ENCODE measurements at regions not wholly inside any gene's neighbourhood (a gene's known extent, or its start where the extent isn't known, plus 50 kb on each side); places are given as distances from the start of the nearest gene placed in this dataset.

DNA sequence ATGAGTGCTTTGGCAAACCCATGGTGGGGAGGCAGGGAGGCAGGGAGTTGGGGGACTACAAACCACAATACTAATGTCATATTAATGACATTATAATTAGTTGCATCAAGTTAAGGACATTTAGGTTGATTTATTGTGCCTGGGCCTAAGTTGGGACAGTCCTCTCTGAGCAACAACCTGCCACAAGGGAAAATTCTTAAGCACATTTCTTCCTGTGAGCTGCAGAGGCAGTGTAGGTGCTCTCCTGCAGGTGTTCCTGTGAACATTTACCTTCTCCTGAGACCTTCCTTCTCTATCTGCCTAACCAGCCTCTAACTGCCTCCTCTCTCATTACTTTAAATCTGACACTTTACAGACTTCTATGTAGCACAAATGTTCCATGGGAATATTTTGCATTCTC is 1830.0 kb upstream of the AGA start:
- Histone ChIP-seq H3K4me1 (no peaks in the 10 kb centered on the region), H3K9me3 (no peaks in the 10 kb centered on the region), H3K36me3 (no peaks in the 10 kb centered on the region), H3K4me3 (no peak overlapping the region), H3K27me3 (no peaks in the 10 kb centered on the region), H3K27ac (no peak overlapping the region)
- no peak for TF ChIP-seq POLR2A (IDR thresholded peaks at IDR 0.05)
- TF ChIP-seq, protein P1, sequence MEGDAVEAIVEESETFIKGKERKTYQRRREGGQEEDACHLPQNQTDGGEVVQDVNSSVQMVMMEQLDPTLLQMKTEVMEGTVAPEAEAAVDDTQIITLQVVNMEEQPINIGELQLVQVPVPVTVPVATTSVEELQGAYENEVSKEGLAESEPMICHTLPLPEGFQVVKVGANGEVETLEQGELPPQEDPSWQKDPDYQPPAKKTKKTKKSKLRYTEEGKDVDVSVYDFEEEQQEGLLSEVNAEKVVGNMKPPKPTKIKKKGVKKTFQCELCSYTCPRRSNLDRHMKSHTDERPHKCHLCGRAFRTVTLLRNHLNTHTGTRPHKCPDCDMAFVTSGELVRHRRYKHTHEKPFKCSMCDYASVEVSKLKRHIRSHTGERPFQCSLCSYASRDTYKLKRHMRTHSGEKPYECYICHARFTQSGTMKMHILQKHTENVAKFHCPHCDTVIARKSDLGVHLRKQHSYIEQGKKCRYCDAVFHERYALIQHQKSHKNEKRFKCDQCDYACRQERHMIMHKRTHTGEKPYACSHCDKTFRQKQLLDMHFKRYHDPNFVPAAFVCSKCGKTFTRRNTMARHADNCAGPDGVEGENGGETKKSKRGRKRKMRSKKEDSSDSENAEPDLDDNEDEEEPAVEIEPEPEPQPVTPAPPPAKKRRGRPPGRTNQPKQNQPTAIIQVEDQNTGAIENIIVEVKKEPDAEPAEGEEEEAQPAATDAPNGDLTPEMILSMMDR (IDR thresholded peaks at IDR 0.05) = no peak
- TF ChIP-seq POLR2AphosphoS5 (IDR thresholded peaks at IDR 0.05) = no peak
- no peak for TF ChIP-seq EP300 (IDR thresholded peaks at IDR 0.05)
- DNase-seq (ENCODE audit: low spot score in 2 of 2) = no peak

DNA sequence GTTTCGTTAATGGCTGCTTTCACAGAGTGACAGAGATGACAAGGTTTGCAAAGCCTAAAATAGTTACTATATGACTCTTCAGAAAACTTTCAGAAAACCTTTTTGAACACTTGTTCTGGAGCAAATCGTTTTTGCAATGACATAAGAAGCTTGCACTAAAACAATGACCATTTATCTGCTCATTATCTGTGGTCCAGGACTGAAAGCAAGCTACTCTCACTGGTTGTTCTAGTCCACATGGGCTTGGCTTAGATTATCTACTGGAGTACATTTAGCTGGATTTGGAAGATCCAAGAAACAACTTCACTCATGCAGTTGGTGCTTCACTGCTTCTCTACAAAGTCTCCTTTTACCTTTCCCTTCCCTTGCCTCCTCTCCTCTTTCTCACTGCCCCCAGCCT is 1836.4 kb upstream of the AGA start:
- DNase-seq (ENCODE audit: low spot score in 2 of 2) = no peak
- TF ChIP-seq EP300 (IDR thresholded peaks at IDR 0.05) (no peak), POLR2AphosphoS5 (IDR thresholded peaks at IDR 0.05) (no peak), POLR2A (IDR thresholded peaks at IDR 0.05) (no peak)
- TF ChIP-seq, protein P1 (IDR thresholded peaks at IDR 0.05) = no peak
- Histone ChIP-seq H3K27me3 (no peaks in the 10 kb centered on the region), H3K36me3 (no peaks in the 10 kb centered on the region), H3K4me3 (no peak overlapping the region), H3K9me3 (no peaks in the 10 kb centered on the region), H3K27ac (no peak overlapping the region), H3K4me1 (no peaks in the 10 kb centered on the region)
- WGBS = 63% methylated on average over 2 of the region's 2 CpGs

DNA sequence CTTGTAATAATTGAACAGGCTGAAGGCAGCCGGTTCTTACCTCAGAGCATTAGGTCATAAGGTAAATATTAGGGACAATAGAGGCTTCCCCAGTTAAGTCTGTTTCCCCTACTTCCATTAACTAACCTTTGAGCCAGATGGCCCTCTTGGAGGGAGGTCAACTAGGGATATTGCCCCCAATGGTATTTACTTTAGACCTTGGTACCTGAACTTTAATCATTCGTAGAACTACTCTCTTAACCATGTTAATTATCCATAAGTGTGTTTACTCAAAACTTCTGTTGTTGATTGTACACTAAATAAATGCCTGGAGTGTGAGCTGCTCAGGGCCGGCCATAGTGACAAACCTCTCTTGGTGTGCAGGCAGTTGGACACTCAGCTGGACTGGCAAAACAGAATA is 1843.5 kb upstream of the AGA start:
- TF ChIP-seq POLR2A (IDR thresholded peaks at IDR 0.05) = no peak
- TF ChIP-seq, protein P1 (IDR thresholded peaks at IDR 0.05) = no peak
- no peak for TF ChIP-seq POLR2AphosphoS5 (IDR thresholded peaks at IDR 0.05)
- TF ChIP-seq EP300 (IDR thresholded peaks at IDR 0.05) = no peak
- 83% methylated on average over 3 of the region's 3 CpGs for WGBS

DNA sequence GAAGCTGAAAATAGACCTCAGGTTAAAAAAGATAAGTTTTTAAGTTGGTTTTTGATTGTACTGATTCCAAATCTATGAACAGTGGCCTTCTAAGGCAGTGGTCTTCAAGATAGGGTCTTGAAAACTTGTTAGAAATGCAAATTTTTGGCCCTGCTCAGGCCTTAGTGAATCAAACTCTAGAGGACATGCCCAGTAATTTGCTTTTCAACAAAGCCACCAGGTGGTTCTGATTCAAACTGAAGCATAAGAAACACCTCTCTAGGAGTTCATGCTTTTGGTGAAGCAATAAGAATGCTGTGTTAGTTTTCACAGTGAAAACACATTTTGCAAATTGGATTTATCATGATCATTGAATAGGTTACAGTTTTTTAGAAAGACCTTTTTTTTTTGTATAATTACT is 1849.4 kb upstream of the AGA start:
- H3K36me3 ChIP-seq = no peaks in the 10 kb centered on the region
- H3K9me3 ChIP-seq = peaks cover 7% of the 10 kb centered on the region
- H3K4me1 ChIP-seq = no peaks in the 10 kb centered on the region
- no peaks in the 10 kb centered on the region for H3K27me3 ChIP-seq
- H3K27ac ChIP-seq = no peak overlapping the region
- DNase-seq (ENCODE audit: low spot score in 2 of 2) = no peak
- no peak overlapping the region for H3K4me3 ChIP-seq
- TF ChIP-seq POLR2AphosphoS5 (IDR thresholded peaks at IDR 0.05) = no peak
- TF ChIP-seq, protein P1 (IDR thresholded peaks at IDR 0.05) = no peak

More for the DNA sequence above, 1843.5 kb upstream of the AGA start:
- Histone ChIP-seq H3K4me3 (no peak overlapping the region), H3K36me3 (no peaks in the 10 kb centered on the region), H3K27ac (no peak overlapping the region), H3K4me1 (no peaks in the 10 kb centered on the region), H3K9me3 (no peaks in the 10 kb centered on the region), H3K27me3 (no peaks in the 10 kb centered on the region)
- DNase-seq (ENCODE audit: low spot score in 2 of 2) = no peak

DNA sequence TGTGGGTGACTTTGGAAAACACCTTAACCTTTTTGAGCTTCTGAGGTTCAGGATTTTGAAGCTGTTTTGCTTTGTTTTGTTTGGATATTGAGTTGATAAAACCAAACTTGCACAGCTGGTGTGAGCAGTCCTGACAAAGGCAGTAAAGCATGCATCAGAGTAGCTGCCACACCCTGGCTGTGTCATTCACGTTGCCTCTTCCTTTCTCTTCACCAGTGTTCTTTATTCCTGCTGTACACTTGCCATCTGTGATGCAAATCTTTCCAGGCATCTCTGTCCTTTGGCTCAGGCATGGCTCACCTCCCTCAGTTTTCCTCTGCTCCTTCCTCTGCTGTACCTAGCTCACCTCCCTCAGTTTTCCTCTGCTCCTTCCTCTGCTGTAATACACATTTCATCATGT is 1850.2 kb upstream of the AGA start:
- H3K27me3 ChIP-seq = no peaks in the 10 kb centered on the region
- no peaks in the 10 kb centered on the region for H3K36me3 ChIP-seq
- DNase-seq (ENCODE audit: low spot score in 2 of 2) = no peak
- no peak for TF ChIP-seq POLR2AphosphoS5 (IDR thresholded peaks at IDR 0.05)
- TF ChIP-seq, protein P1 (IDR thresholded peaks at IDR 0.05) = no peak
- no peak overlapping the region for H3K4me3 ChIP-seq
- 17% methylated on average over 1 of the region's 1 CpG for WGBS
- H3K4me1 ChIP-seq = no peaks in the 10 kb centered on the region
- peaks cover 7% of the 10 kb centered on the region for H3K9me3 ChIP-seq
- H3K27ac ChIP-seq = no peak overlapping the region
